ENCODE measurements at regions not wholly inside any gene's neighbourhood (a gene's known extent, or its start where the extent isn't known, plus 50 kb on each side); places are given as distances from the start of the nearest gene placed in this dataset.

DNA sequence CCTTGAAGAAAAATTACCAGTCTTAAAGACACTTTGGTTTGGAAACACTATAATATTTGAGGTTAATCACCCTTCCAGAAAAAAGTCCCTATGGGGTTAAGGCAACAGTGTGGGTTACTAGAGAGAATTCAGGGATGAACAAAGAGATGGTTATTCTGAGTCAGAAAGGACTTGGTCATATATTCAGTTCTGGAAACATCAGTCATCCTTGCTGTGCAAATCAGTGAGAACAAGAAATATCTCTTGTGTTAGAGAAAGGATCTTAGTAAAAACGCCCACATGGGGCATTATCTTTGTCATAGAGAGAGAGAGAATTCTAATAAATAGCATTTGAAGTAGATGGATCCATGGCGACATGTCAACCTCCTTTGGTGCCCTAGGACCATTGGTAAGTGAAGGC lies 59.4 kb upstream of the E2F7 start:
- no peak for DNase-seq (ENCODE audit: low spot score)

- no peak for DNase-seq (ENCODE audit: low spot score)
Observed at GRCh38 chr12:77122661-77123060, 57.3 kb upstream of the E2F7 start.

DNA sequence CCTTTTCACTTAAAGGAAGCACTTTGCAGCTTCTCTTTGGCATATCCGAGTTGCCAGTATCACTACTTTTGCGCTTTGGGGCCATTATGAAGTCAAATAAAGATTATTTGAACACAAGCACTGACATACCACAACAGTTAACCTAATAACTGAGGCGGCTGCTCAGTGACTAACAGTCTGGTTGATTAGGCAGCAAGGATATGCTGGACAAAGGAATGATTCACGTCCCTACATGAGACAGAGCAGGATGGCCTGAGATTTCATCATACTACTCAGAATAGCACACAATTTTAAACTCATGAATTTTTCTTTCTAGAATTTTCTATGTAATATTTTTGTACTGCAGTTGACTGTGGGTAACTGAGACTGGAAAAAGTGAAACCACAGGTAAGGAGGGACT lies 56.9 kb upstream of the E2F7 start:
- peak; percentile 72 for DNase-seq (ENCODE audit: low spot score)

GRCh38 chr12:77120156-77121085 lies 55.1 kb upstream of the E2F7 start:
- DNase-seq (ENCODE audit: low spot score) = peak; percentile 23

- no peak for DNase-seq (ENCODE audit: low spot score)
Observed at GRCh38 chr12:77118696-77119095, 53.3 kb upstream of the E2F7 start.

GRCh38 chr12:77116277-77116676 lies 50.9 kb upstream of the E2F7 start:
- DNase-seq (ENCODE audit: low spot score) = no peak

DNA sequence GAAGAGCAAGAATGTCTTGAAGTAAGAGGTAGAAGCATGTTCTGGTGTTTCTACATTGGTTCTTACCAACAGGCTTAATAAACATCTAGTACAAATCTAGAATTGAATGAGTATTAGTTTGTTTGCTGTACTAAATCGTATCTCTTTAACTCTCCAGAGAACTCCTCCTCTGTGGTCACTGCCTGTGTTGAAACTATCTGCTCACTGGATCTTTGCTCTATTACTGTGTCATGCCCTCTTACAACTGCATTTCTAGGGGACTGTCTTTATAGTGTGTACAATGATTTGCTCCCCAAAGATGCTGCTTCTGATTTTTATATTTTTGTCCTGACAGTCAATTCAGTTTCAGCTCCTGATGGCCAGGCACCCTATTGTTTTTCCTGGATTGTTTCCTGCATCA lies 50.1 kb upstream of the E2F7 start:
- DNase-seq (ENCODE audit: low spot score) = no peak
